GM08714 (cell line): ENCODE measurements at regions not wholly inside any gene's neighbourhood (a gene's known extent, or its start where the extent isn't known, plus 50 kb on each side); places are given as distances from the start of the nearest gene placed in this dataset.
"Not testable (repeated sequence)": the region's sequence is repeated elsewhere in the genome, so short reads cannot be mapped to it uniquely, and the experiment has no call there.

Experiments used
- H3K4me3 ChIP-seq: fragments of 200-500 bp; sonication (Bioruptor generic); 2 replicates; pipeline ENCODE4 v1.5.1; 2014; ENCODE audit warnings: mild to moderate bottlenecking, low read length, inconsistent platforms
- ZNF274 ChIP-seq: IDR thresholded peaks from 2 replicates; pipeline ENCODE4 v1.6.1; 2012; ENCODE audit warnings: mild to moderate bottlenecking, low read depth, low read length

- TF ChIP-seq ZNF274 = no peak
- H3K4me3 ChIP-seq = no peak overlapping the region
Observed at GRCh38 chr6:174036-174435, 118.3 kb upstream of the DUSP22 start.

GRCh38 chr6:175680-176079 is 116.6 kb upstream of the DUSP22 start:
- TF ChIP-seq ZNF274 = no peak
- no peak overlapping the region for H3K4me3 ChIP-seq

- H3K4me3 ChIP-seq = no peak overlapping the region
- no peak for TF ChIP-seq ZNF274
Observed at GRCh38 chr6:176766-177165, 115.5 kb upstream of the DUSP22 start.

DNA sequence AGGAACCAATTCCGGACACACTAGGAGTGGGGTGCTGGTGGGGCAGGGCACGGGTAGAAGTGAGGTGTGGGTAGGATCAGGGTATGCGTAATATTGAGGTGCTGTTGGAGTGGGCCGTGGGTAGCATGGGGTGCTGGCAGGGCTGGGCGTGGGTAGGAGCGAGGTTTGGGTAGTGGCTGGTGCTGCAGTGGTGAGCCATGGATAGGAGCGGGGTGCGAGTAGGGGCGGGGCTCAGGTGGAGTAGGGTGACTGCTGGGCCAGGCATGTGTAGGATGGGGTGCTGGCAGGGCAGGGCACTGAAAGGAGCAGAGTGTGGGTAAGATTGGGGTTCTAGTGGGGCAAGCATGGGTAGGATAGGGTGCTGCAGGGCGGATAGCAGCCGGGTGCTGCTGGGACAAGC is 114.2 kb upstream of the DUSP22 start:
- no peak for TF ChIP-seq ZNF274
- no peak overlapping the region for H3K4me3 ChIP-seq

DNA sequence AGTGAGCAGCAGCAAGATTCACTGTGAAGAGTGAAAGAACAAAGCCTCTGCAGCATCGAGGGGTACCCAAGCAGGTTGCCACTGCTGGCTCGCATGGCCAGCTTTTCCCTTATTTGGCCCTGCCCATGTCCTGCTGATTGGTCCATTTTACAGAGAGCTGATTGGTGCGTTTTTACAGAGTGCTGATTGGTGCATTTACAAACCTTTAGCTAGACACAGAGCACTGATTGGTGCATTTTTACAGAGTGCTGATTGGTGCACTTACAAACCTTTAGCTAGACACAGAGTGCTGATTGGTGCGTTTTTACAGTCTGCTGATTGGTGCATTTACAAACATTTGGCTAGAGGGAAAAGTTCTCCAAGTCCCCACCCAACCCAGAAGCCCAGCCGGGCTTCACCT is 113.4 kb upstream of the DUSP22 start:
- H3K4me3 ChIP-seq = not testable (repeated sequence)

DNA sequence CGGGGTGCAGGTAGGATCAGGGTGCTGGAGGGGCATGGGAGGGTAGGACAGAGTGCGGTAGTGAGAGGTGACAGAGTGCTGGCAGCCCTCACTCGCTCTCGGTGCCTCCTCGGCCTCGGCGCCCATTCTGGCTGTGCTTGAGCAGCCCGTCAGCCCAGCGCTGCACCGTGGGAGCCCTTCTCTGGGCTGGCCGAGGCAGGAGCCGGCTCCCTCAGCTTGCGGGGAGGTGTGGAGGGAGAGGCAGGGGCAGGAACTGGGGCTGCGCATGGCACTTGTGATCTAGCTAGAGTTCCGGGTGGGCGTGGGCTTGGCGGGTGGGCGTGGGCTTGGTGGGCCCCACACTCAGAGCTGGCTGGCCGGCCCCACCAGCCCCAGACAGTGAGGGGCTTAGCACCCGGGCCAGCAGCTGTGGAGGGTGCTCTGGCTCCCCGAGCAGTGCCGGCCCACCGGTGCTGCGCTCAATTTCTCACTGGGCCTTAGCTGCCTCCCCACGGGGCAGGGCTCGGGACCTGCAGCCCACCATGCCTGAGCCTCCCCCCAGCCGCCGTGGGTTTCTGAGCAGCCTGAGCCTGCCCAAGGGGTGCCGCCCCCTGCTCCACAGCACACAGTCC is 112.8 kb upstream of the DUSP22 start:
- no peak for TF ChIP-seq ZNF274

GRCh38 chr6:180091-180694 is 112.1 kb upstream of the DUSP22 start:
- peak overlapping the region; percentile 32; the same call in 1 of the 2 replicates for H3K4me3 ChIP-seq

More for the DNA sequence above, 112.8 kb upstream of the DUSP22 start:
- no peak overlapping the region for H3K4me3 ChIP-seq

DNA sequence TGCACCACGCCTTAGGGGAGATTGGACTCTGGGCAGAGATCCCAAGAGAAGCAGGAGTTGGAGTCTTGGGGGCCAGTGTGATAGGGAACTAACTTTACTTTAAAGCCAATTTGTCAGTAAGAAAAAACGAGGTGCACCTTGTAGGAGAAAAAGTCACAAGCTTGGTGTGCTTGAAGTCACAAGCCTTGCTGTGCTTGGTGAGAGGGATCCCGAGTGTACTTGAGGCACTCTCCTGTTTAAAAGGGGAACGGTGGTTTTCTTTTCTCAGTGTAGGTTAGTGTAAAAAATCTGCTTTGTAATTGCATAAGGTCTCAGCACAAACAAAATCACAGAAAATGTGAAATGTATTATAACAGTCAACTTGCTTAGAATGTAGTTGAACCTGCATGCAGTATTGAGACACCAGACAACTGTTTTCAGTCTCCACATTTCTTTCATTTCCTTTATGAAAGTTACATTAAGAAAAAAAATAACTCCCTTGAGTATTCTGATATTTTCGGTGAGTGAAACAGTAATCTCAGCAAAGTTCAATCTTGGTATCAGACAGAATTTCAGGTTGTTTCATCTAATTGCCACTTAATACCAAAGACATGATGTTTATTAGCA is 111.1 kb upstream of the DUSP22 start:
- peak overlapping the region; percentile 32; the same call in 1 of the 2 replicates for H3K4me3 ChIP-seq
- TF ChIP-seq ZNF274 = no peak

GRCh38 chr6:183668-184067 is 108.6 kb upstream of the DUSP22 start:
- no peak for TF ChIP-seq ZNF274
- H3K4me3 ChIP-seq = no peak overlapping the region

GRCh38 chr6:184161-184700 is 108.1 kb upstream of the DUSP22 start:
- H3K4me3 ChIP-seq = no peak overlapping the region

DNA sequence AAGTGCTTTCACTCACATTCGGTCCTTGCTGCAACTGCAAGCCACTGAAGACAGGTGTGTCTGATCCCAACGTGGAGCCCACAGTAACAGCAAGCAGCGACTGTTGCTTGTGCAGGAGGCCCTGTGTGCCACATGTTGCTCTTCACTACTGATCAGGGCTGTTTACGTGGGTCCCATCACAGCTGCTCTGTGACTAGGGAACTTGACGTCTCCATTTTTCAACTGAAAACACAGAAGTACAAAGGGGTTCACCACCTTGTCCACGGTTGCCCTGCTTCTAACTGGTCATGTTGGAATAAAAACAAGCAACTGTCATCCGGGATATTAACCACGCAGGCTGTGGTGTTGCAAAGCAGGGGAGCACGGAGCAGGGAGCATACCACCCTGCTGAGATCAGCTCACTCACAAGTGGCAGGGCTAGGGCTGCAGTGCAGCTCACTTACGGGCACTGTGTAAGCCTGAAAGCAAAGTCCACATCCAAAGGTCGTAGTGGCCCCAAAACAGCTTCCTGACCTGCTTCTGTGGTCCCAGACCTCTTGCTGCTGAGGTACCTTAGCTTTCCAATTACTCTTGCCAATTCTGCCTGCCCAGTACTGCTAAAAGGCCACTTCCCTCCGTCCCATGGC is 105.8 kb upstream of the DUSP22 start:
- no peak overlapping the region for H3K4me3 ChIP-seq
- no peak for TF ChIP-seq ZNF274

More at GRCh38 chr6:184161-184700, 108.1 kb upstream of the DUSP22 start:
- TF ChIP-seq ZNF274 = no peak

- no peak overlapping the region; the same call in 1 of the 2 replicates for H3K4me3 ChIP-seq
- no peak for TF ChIP-seq ZNF274
Observed at GRCh38 chr6:187210-187861, 105.0 kb upstream of the DUSP22 start.

- no peak overlapping the region; the same call in 1 of the 2 replicates for H3K4me3 ChIP-seq
- no peak for TF ChIP-seq ZNF274
Observed at GRCh38 chr6:188821-189655, 103.2 kb upstream of the DUSP22 start.
